ENCODE measurements at regions not wholly inside any gene's neighbourhood (a gene's known extent, or its start where the extent isn't known, plus 50 kb on each side); places are given as distances from the start of the nearest gene placed in this dataset.

- TF ChIP-seq CTCF (IDR thresholded peaks at IDR 0.05): no peak
- TF ChIP-seq POLR2A (IDR thresholded peaks at IDR 0.05): no peak
Measured at GRCh38 chr4:103415801-103416200, 217.7 kb upstream of the CENPE start.
